ENCODE measurements at regions not wholly inside any gene's neighbourhood (a gene's known extent, or its start where the extent isn't known, plus 50 kb on each side); places are given as distances from the start of the nearest gene placed in this dataset.

DNA sequence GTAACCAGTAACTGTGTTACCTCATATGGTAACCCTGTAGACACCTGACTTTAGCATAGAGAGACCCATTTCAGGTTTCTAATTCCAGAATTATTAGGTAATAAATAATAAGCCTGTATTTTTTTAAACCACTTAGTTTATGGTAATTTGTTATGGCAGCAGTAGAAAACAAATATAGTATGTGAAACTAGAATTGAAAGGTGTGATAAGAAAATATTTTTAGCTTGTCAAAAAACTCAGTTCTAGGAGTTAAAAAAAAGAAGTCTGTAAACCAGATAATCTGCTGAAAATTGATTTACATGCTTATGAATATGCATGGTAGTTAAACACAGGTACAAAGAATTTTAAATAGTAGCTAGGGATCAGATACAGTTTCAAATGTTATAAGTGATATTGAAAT, 695.0 kb upstream of the GJE1 start:
- H3K36me3 Mint-ChIP-seq (ENCODE audit: low read depth) = no peaks in the 10 kb centered on the region
- H3K27ac Mint-ChIP-seq = no peak overlapping the region
- no peaks in the 10 kb centered on the region for H3K27me3 Mint-ChIP-seq
- H3K4me1 Mint-ChIP-seq = no peaks in the 10 kb centered on the region
- H3K4me3 Mint-ChIP-seq = no peak overlapping the region
- ATAC-seq (no peak), DNase-seq (no peak)
- no peaks in the 10 kb centered on the region for H3K9me3 ChIP-seq (ENCODE audit: control insufficient read depth, low read length, poor library complexity, severe bottlenecking)

DNA sequence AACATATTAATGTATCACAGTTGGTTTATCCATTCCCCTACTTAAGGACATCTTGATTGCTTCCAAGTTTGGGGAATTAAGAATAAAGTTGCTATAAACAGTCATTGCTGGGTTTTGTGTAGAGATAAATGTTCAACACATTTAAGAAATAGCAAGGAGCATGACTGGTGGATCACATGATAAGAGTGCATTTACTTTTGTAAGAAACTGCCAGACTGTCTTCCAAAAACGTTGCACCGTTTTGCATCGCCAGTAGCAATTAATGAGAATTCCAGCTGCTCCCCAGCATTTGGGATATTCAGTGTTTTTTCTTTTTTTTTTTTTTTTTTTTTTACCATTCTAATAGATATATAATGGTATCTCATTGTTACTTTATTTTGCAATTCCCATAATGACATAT, 695.7 kb upstream of the GJE1 start:
- no peak for ATAC-seq

DNA sequence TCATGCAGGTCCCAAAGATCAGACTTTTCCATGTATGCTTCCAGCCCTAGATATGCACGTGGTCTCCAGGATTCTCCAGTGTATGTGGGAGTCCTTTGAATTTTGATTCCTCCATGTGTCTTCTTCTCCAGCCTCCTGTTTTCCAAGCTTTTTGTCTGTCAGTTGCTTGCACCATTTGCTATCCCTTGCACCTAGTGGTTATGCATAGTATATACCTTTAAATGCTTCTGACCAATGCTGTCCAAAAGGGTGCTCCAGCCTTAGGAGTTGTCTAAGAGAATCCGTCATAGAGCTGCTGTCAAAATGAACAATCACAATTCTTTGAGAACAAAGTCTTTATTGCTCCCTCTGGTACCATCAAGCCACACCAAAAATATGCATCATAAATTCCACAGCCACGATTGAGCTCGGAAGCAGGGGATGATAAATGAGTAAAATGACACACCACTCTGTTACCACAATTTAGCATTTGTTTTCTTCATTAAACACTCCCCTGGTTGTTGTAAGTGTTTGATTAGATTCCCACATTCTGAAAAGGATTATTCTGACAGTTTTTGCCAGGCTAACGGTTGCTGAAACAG, 706.2 kb upstream of the GJE1 start:
- no peaks in the 10 kb centered on the region for H3K27me3 Mint-ChIP-seq
- H3K4me3 Mint-ChIP-seq = no peak overlapping the region
- no peaks in the 10 kb centered on the region for H3K4me1 Mint-ChIP-seq
- ATAC-seq = no peak
- no peaks in the 10 kb centered on the region for H3K9me3 ChIP-seq (ENCODE audit: control insufficient read depth, low read length, poor library complexity, severe bottlenecking)
- no peak for DNase-seq
- H3K27ac Mint-ChIP-seq = no peak overlapping the region
- H3K36me3 Mint-ChIP-seq (ENCODE audit: low read depth) = peaks cover 6% of the 10 kb centered on the region

More for the DNA sequence above, 695.7 kb upstream of the GJE1 start:
- Mint-ChIP-seq H3K36me3 (ENCODE audit: low read depth) (no peaks in the 10 kb centered on the region), H3K27me3 (no peaks in the 10 kb centered on the region), H3K4me3 (no peak overlapping the region), H3K4me1 (no peaks in the 10 kb centered on the region), H3K27ac (no peak overlapping the region)
- H3K9me3 ChIP-seq (ENCODE audit: control insufficient read depth, low read length, poor library complexity, severe bottlenecking) = no peaks in the 10 kb centered on the region
- DNase-seq = no peak

DNA sequence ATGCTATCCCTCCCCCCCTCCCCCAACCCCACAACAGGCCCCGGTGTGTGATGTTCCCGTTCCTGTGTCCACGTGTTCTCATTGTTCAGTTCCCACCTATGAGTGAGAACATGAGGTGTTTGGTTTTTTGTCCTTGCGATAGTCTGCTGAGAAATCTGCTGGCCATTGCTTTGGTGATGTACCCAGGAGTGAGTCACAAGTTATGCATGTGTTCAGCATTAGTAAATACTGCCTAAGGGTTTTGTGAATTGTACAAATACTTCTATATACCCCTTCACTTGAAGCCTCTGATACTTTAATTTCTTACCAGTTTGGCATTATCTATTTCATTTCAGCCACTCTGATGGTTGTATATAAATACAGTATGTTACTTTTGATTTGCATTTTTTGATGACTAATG, 711.3 kb upstream of the GJE1 start:
- Mint-ChIP-seq H3K27me3 (no peaks in the 10 kb centered on the region), H3K27ac (no peak overlapping the region), H3K36me3 (ENCODE audit: low read depth) (peaks cover 2% of the 10 kb centered on the region), H3K4me1 (no peaks in the 10 kb centered on the region), H3K4me3 (no peak overlapping the region)
- H3K9me3 ChIP-seq (ENCODE audit: control insufficient read depth, low read length, poor library complexity, severe bottlenecking) = no peaks in the 10 kb centered on the region
- DNase-seq (no peak), ATAC-seq (no peak)

DNA sequence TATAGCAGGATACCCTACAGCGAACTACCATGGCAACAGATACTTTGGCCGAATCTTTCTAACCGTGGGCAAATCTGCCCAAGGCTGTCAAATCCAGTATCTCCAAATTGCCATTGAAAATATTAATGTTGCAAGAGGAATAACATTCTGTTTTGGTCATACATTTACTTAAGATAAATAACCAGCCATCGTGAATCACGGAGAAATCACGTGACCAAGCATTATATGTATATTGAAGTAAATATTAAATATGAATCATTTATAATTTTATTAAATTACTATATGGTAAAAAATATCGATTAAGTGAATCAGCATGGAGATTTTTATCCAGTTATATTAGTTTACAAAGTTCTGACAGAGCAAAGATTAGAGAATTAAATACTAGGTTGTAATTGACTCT, 714.6 kb upstream of the GJE1 start:
- Mint-ChIP-seq H3K27me3 (no peaks in the 10 kb centered on the region), H3K27ac (no peak overlapping the region), H3K4me3 (no peak overlapping the region), H3K4me1 (no peaks in the 10 kb centered on the region), H3K36me3 (ENCODE audit: low read depth) (no peaks in the 10 kb centered on the region)
- no peak for DNase-seq
- ATAC-seq = no peak
- H3K9me3 ChIP-seq (ENCODE audit: control insufficient read depth, low read length, poor library complexity, severe bottlenecking) = no peaks in the 10 kb centered on the region

DNA sequence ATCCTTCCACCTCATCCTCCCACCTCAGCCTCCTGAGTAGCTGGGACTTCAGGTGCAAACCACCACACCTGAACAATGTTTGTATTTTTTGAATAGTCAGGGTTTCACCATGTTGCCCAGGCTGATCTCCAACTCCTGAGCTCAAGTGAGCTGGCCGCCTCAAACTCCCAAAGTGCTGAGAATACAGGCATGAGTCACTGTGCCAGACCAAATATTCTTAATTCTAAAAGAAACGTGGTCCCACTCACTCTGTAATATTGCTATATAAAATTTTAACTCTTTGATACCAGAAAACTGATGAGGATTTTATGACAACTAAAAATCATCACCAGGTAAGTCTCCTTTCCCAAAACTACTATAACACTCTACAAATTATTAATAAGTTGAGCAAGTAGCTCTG, 716.8 kb upstream of the GJE1 start:
- Mint-ChIP-seq H3K27me3 (no peaks in the 10 kb centered on the region), H3K27ac (no peak overlapping the region), H3K36me3 (ENCODE audit: low read depth) (peaks cover 2% of the 10 kb centered on the region), H3K4me3 (no peak overlapping the region), H3K4me1 (no peaks in the 10 kb centered on the region)
- ATAC-seq (no peak), DNase-seq (no peak)
- no peaks in the 10 kb centered on the region for H3K9me3 ChIP-seq (ENCODE audit: control insufficient read depth, low read length, poor library complexity, severe bottlenecking)

DNA sequence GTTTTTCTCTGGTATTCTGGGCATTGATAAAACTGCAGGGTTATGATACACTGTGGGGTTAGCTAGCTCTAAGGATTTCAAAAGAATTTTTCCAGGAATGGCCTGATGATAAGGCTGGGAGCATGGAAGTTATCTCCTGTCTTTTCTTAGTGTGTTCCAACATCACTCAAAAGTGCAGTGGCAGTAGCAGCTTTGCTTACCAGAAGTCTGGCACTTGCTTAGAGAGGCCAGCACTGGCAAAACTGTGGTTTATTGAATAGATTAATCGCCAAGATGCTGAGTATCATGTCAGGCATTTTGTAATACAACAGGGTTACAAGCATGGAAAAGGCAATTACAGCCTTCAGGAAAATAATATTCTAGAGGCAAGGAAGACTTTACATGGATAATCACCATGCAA, 719.5 kb upstream of the GJE1 start:
- DNase-seq (no peak), ATAC-seq (no peak)
- Mint-ChIP-seq H3K27me3 (no peaks in the 10 kb centered on the region), H3K4me3 (no peak overlapping the region), H3K36me3 (ENCODE audit: low read depth) (peaks cover 2% of the 10 kb centered on the region), H3K27ac (no peak overlapping the region), H3K4me1 (no peaks in the 10 kb centered on the region)
- peaks cover 1% of the 10 kb centered on the region for H3K9me3 ChIP-seq (ENCODE audit: control insufficient read depth, low read length, poor library complexity, severe bottlenecking)

DNA sequence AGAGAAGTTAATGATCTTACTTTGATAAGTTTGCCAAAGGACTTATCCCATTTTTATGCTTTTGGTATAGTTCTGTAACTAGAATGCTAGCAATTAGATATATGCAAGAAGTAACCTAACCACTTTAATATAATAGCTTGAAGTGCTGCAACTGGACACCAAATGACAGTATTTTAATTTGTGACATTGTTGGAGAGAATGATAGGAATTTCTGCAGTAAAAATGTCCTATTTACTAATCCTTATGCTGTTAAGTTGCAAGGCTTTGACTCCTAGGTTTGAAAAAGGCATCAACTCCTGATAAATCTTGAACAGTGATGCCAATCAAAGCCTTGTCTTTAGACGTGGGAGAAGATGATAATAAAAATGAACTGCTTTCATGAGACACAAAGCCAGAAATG, 726.0 kb upstream of the GJE1 start:
- Mint-ChIP-seq H3K27ac (no peak overlapping the region), H3K36me3 (ENCODE audit: low read depth) (no peaks in the 10 kb centered on the region), H3K4me3 (no peak overlapping the region), H3K4me1 (peaks cover 5% of the 10 kb centered on the region), H3K27me3 (no peaks in the 10 kb centered on the region)
- DNase-seq = no peak
- peaks cover 2% of the 10 kb centered on the region for H3K9me3 ChIP-seq (ENCODE audit: control insufficient read depth, low read length, poor library complexity, severe bottlenecking)
- ATAC-seq = no peak

DNA sequence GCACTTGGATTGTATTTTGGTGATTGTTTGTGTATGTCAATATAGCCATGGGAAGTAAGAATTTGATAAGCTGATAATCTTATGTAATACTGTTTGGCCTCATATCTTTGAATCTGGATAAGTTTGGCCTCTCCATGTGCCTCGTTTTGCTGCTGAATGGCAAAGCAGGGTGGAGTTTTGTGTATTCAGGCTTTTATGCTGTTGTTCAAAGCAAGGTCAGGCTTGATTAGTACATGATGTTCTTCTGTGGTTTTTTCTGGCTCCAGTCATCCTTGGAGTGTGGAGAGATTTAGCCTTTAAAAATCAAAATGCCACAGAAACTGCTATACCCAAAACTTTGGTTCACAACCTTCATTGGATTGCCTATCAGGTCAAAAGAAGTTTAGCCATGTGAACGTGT, 728.9 kb upstream of the GJE1 start:
- H3K27me3 Mint-ChIP-seq = peaks cover 5% of the 10 kb centered on the region
- no peaks in the 10 kb centered on the region for H3K36me3 Mint-ChIP-seq (ENCODE audit: low read depth)
- DNase-seq (no peak), ATAC-seq (no peak)
- H3K4me3 Mint-ChIP-seq = no peak overlapping the region
- H3K9me3 ChIP-seq (ENCODE audit: control insufficient read depth, low read length, poor library complexity, severe bottlenecking) = peaks cover 2% of the 10 kb centered on the region
- no peak overlapping the region for H3K27ac Mint-ChIP-seq
- peaks cover 5% of the 10 kb centered on the region for H3K4me1 Mint-ChIP-seq

DNA sequence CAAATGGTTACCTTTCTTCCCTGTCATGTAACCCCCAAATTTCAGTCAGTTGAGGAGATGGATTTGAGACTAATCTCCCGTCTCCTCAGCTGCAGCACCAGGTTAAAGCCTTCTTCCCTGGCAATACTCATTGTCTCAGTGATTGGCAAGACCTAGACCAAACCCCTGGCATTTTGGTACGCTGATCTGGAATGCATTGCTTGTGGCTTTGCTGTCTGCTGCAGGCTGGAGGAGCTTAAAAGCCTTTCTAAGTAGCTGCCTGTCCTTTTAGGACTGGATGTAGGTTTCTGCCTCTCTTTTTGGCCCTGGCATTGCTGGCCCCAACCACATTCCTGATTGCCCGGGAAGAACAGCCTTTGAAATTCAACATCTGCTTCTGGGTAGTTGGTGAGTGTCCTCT, 729.6 kb upstream of the GJE1 start:
- Mint-ChIP-seq H3K27me3 (peaks cover 5% of the 10 kb centered on the region), H3K4me3 (no peak overlapping the region), H3K27ac (no peak overlapping the region), H3K36me3 (ENCODE audit: low read depth) (no peaks in the 10 kb centered on the region), H3K4me1 (peaks cover 5% of the 10 kb centered on the region)
- H3K9me3 ChIP-seq (ENCODE audit: control insufficient read depth, low read length, poor library complexity, severe bottlenecking) = no peaks in the 10 kb centered on the region
- no peak for DNase-seq
- ATAC-seq = no peak

DNA sequence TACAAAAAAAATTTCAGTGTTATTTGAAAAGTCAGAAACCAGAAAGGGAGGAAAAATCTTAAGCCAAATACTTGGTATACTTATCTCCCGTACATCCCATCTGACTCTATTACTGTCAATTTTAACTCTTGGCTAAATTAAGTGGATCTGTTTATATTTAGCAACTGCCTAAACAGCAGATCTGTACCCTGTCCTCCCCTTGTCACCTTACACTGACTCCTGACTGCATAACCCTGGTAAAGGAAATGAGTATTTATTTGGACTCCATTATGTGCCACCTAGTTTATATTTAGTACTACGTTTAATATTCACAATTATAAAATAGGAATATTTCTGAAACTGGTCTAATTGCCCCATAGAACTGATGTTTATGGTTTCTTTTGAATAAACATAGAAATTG, 730.2 kb upstream of the GJE1 start:
- DNase-seq (no peak), ATAC-seq (no peak)
- Mint-ChIP-seq H3K27me3 (peaks cover 5% of the 10 kb centered on the region), H3K27ac (no peak overlapping the region), H3K4me3 (no peak overlapping the region), H3K4me1 (peaks cover 5% of the 10 kb centered on the region), H3K36me3 (ENCODE audit: low read depth) (no peaks in the 10 kb centered on the region)
- H3K9me3 ChIP-seq (ENCODE audit: control insufficient read depth, low read length, poor library complexity, severe bottlenecking) = no peaks in the 10 kb centered on the region

DNA sequence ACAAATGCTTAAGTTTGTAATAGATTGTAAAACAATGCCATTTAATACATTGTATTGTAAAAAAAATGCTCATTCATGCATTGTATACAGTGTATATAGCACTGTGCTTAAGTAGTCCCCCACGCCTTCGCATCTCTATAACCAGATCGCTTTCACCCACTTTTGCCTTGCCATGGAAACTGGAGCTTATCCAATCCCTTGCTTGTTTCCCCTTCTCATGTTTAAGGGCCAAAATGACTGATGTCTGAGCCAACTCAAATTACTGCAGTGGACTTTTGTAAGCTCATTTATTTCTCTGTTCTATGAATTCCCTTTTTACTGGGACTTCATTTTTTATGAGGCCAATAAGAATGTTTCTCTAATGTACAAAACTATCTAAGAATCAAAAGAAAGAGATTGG, 730.9 kb upstream of the GJE1 start:
- Mint-ChIP-seq H3K27me3 (peaks cover 5% of the 10 kb centered on the region), H3K36me3 (ENCODE audit: low read depth) (no peaks in the 10 kb centered on the region), H3K4me3 (no peak overlapping the region), H3K27ac (no peak overlapping the region), H3K4me1 (peaks cover 5% of the 10 kb centered on the region)
- H3K9me3 ChIP-seq (ENCODE audit: control insufficient read depth, low read length, poor library complexity, severe bottlenecking) = no peaks in the 10 kb centered on the region
- DNase-seq (no peak), ATAC-seq (no peak)

DNA sequence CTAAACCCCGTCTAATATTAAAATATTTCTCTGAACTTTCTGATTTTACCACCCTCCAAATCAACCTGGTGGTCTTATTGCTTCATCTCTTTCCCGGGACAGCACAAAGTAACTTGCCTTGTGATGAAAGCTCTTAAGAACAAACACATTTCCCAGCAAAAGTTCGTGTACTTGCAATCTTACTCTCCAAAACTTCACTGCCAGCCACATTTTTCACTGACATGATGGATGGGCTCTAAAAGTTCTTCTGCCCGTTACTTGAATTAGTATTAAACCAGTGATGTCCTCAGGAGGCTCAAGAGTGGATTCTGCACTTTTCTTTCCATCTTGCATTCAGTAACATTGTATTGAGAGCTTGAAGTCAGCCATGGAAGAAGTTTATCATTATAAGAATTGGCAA, 731.6 kb upstream of the GJE1 start:
- Mint-ChIP-seq H3K4me1 (peaks cover 5% of the 10 kb centered on the region), H3K27ac (no peak overlapping the region), H3K27me3 (peaks cover 5% of the 10 kb centered on the region), H3K36me3 (ENCODE audit: low read depth) (no peaks in the 10 kb centered on the region), H3K4me3 (no peak overlapping the region)
- H3K9me3 ChIP-seq (ENCODE audit: control insufficient read depth, low read length, poor library complexity, severe bottlenecking) = no peaks in the 10 kb centered on the region
- DNase-seq (no peak), ATAC-seq (no peak)

DNA sequence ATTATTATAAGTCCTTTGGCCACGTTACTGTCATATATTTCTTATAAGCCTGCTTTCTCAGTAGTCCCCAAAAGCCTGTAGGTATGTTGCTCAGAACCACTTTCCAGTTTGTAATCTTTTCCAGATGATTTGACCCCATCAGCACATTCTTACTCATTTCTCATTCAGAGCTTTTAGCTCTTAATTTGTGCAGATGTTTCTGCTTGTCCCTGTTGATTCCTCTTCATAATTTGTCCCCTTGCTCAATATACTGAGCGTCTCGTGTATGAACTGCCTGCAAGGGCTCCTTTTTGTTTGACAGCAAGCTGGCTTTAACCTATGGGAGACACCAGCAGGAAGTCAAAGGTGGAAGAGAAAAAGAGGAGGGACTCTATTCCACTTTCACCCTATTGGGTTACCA, 733.8 kb upstream of the GJE1 start:
- Mint-ChIP-seq H3K27ac (no peak overlapping the region), H3K4me1 (peaks cover 5% of the 10 kb centered on the region), H3K4me3 (no peak overlapping the region), H3K27me3 (peaks cover 15% of the 10 kb centered on the region), H3K36me3 (ENCODE audit: low read depth) (no peaks in the 10 kb centered on the region)
- no peaks in the 10 kb centered on the region for H3K9me3 ChIP-seq (ENCODE audit: control insufficient read depth, low read length, poor library complexity, severe bottlenecking)
- ATAC-seq = no peak
- no peak for DNase-seq

Measured in T-helper 17 cell (primary cell).